T-helper 2 cell treated with Interferon-gamma antibody and Interleukin-4, amounts not matched to agents 5 μg/mL and 100 μg/mL, for 36 hours (primary cell): ENCODE measurements at regions not wholly inside any gene's neighbourhood (a gene's known extent, or its start where the extent isn't known, plus 50 kb on each side); places are given as distances from the start of the nearest gene placed in this dataset.
"Not testable (repeated sequence)": the region's sequence is repeated elsewhere in the genome, so short reads cannot be mapped to it uniquely, and the experiment has no call there.

ENCODE experiments used
- DNase-seq: peaks from one replicate; pipeline ENCODE4 v3.0.0; 2021; ENCODE audit warnings: low spot score
- H3K27ac Mint-ChIP-seq: one replicate; pipeline ENCODE4 v1.8.0; 2021; ENCODE audit warnings: mild to moderate bottlenecking, mixed read lengths
- H3K27me3 Mint-ChIP-seq: one replicate; pipeline ENCODE4 v1.8.0; 2021; ENCODE audit warnings: low read depth, mixed read lengths
- H3K36me3 Mint-ChIP-seq: one replicate; pipeline ENCODE4 v1.8.0; 2021; ENCODE audit warnings: low read depth, mixed read lengths
- H3K4me1 Mint-ChIP-seq: one replicate; pipeline ENCODE4 v1.8.0; 2021; ENCODE audit warnings: low read depth, mixed read lengths
- H3K4me3 Mint-ChIP-seq: one replicate; pipeline ENCODE4 v1.8.0; 2022; ENCODE audit warnings: mild to moderate bottlenecking, moderate library complexity, mixed read lengths
- H3K9me3 Mint-ChIP-seq: one replicate; pipeline ENCODE4 v1.8.0; 2021; ENCODE audit warnings: mixed read lengths

GRCh38 chr7:1348823-1349335 lies 110.4 kb downstream of the MICALL2 start:
- no peaks in the 10 kb centered on the region for H3K27me3 Mint-ChIP-seq
- DNase-seq, result no peak
- no peak overlapping the region for H3K27ac Mint-ChIP-seq
- no peaks in the 10 kb centered on the region for H3K4me1 Mint-ChIP-seq
- no peaks in the 10 kb centered on the region for H3K9me3 Mint-ChIP-seq
- H3K4me3 Mint-ChIP-seq, result no peak overlapping the region
- H3K36me3 Mint-ChIP-seq, result no peaks in the 10 kb centered on the region

GRCh38 chr7:1349351-1349761 lies 109.9 kb downstream of the MICALL2 start:
- no peaks in the 10 kb centered on the region for H3K27me3 Mint-ChIP-seq
- H3K4me3 Mint-ChIP-seq, result no peak overlapping the region
- no peaks in the 10 kb centered on the region for H3K36me3 Mint-ChIP-seq
- H3K9me3 Mint-ChIP-seq, result no peaks in the 10 kb centered on the region
- no peak overlapping the region for H3K27ac Mint-ChIP-seq
- no peaks in the 10 kb centered on the region for H3K4me1 Mint-ChIP-seq
- no peak for DNase-seq

- no peaks in the 10 kb centered on the region for H3K9me3 Mint-ChIP-seq
- H3K4me3 Mint-ChIP-seq, result no peak overlapping the region
- H3K4me1 Mint-ChIP-seq, result no peaks in the 10 kb centered on the region
- no peak overlapping the region for H3K27ac Mint-ChIP-seq
- H3K36me3 Mint-ChIP-seq, result no peaks in the 10 kb centered on the region
- H3K27me3 Mint-ChIP-seq, result no peaks in the 10 kb centered on the region
- DNase-seq, result no peak
Observed at GRCh38 chr7:1351881-1352625, 107.2 kb downstream of the MICALL2 start.

DNA sequence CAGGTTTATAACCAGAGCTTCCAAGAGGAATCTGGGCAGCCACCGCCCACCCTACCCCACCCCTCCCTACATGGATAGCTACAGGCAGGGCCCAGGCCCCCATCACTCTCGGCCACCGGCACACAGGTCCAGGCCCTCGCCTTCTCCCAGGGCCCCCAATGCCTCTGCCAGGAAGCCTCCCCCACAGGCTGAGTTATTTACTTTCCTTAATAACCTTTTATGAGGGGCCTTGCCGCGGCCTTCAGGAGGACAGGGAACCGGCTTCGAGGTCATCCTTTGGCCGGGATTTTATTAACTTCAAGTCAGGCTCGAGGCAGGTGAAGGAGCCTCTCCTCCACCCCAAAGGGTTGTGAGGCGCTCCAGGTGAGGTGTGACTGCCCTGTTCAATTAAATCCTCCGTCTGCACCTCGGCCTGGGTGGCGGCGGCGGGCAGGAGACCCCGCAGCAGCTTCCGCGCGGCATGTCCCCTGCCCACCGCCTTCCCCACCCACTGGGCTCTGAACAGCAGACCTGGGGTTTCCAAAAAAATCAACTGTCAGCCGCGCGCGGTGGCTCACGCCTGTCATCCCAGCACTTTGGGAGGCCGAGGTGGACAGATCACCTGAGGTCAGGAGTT lies 106.5 kb downstream of the MICALL2 start:
- no peak overlapping the region for H3K4me3 Mint-ChIP-seq
- H3K27ac Mint-ChIP-seq, result no peak overlapping the region
- no peaks in the 10 kb centered on the region for H3K36me3 Mint-ChIP-seq
- no peaks in the 10 kb centered on the region for H3K9me3 Mint-ChIP-seq
- DNase-seq, result no peak
- no peaks in the 10 kb centered on the region for H3K27me3 Mint-ChIP-seq
- no peaks in the 10 kb centered on the region for H3K4me1 Mint-ChIP-seq

DNA sequence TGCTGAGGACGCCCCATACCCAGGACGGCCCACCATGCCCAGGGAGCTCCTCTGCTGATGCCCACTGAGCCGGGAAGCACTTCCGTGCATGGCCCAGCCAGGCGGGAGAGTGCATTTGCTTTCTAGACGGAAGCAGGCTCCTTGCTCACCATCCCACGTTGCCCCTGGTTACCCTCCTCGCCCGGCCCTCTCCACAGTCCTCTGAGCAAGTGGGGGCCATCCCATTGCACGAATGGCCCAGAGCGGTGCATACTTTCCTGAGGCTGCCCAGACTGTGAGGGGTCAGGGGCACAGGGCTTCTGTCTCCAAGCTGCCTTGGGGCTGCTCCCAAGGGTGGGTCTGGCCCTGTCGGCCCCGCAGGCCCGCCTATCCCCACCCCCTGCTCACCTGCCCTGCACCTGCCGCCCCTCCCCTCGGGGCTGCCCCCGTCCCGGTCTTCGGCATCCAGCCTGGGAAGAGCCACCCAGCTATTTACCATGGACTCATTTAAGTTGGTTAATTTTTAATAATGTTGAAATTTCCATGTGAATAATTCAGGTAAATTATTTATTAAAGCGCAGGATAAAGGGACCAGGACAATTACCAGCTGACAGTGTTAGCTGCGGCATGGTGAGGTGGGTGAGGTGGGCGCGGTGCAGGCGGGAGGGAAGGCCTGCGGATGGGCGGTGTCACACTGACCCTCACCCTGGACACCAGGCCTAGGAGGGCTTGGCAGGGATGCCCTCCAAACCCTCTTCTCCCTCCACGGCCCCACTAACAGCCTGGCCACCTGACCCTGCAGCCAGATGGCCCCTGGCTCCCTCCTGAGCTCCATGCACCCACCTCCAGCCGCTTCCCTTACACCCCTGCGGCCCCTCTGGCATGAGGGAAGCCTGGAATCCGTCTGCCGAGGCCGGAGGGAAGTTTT lies 104.4 kb downstream of the MICALL2 start:
- no peaks in the 10 kb centered on the region for H3K36me3 Mint-ChIP-seq
- DNase-seq, result no peak
- H3K27me3 Mint-ChIP-seq, result no peaks in the 10 kb centered on the region
- no peaks in the 10 kb centered on the region for H3K4me1 Mint-ChIP-seq
- no peaks in the 10 kb centered on the region for H3K9me3 Mint-ChIP-seq
- no peak overlapping the region for H3K27ac Mint-ChIP-seq
- H3K4me3 Mint-ChIP-seq, result no peak overlapping the region

DNA sequence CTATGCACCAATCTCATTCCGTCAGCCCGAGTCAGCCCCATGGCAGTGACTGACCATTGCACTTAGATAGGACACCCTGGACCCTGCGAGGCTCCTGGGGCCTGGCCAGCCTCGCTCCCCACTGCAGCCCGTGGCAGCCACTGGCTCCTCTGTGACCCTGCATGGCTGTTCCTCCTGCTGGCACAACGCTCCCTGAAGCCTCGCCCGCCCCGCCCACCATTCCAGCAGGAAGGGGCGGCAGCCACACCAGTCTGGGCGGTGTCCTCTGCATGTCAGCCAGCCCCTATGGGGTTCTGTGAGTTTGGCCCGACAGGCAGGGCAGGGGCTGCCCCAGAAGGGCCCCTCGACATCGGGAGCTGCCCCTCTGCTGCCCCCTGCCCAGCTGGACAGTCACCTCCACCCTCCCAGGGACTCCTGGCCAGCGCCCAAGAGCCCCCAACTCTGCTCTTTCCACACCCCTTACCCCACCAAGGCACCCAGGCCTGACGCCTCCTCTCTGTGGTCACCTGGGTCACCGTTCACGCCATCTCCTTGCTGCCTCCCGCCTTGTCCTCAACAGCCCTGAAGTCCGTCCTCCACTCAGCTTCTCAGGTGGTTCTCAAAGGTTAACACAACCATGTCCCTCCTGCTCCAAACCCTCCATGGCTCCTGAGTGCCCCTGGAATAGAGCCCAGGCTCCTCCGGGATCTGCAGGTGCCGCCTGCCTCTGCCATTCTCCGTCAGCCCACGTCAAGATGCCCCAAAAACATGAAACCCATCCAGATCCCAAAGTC lies 103.5 kb downstream of the MICALL2 start:
- H3K9me3 Mint-ChIP-seq, result no peaks in the 10 kb centered on the region
- H3K27me3 Mint-ChIP-seq, result no peaks in the 10 kb centered on the region
- H3K4me3 Mint-ChIP-seq, result no peak overlapping the region
- no peaks in the 10 kb centered on the region for H3K4me1 Mint-ChIP-seq
- no peak overlapping the region for H3K27ac Mint-ChIP-seq
- H3K36me3 Mint-ChIP-seq, result no peaks in the 10 kb centered on the region
- no peak for DNase-seq

GRCh38 chr7:1356853-1357252 lies 102.4 kb downstream of the MICALL2 start:
- H3K4me1 Mint-ChIP-seq, H3K27me3 Mint-ChIP-seq, DNase-seq, H3K27ac Mint-ChIP-seq, H3K9me3 Mint-ChIP-seq, H3K4me3 Mint-ChIP-seq, H3K36me3 Mint-ChIP-seq: not testable (repeated sequence)

GRCh38 chr7:1357260-1357600 lies 102.0 kb downstream of the MICALL2 start:
- not testable (repeated sequence) for H3K27me3 Mint-ChIP-seq, H3K36me3 Mint-ChIP-seq, H3K4me3 Mint-ChIP-seq, H3K9me3 Mint-ChIP-seq, H3K27ac Mint-ChIP-seq, DNase-seq, H3K4me1 Mint-ChIP-seq

DNA sequence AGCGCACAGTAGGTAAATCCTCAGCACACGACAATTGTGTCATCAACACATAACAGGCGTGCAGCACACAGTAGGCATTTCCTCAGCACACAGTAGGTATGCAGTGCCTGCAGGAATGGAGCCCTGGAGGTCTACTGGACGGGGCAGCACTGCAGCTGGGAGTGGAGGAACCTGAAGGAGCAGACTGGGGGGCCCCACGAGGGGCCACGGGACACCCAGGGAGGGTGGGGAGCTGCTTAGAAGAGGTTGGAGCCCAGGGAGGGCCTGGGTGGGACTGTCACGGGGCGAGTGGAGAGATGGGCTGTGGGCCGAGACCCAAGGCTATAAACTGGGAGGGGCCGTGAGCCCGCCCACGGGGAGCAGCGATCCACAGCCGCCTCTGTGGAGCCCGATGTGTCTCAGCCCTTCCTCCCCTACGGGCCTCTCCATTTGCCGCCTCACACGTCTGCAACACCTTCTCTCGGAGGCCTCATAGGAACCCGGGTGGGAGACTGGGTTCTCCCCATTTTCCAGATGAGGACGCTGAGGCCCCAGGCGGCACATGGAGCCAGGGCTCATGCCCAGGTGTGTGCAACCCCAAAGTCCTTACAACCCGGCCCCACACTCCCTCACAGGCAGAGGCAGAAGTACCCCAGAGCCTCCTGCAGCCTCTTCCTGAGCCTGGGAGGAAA lies 101.5 kb downstream of the MICALL2 start:
- no peak for DNase-seq
- H3K9me3 Mint-ChIP-seq, result no peaks in the 10 kb centered on the region

DNA sequence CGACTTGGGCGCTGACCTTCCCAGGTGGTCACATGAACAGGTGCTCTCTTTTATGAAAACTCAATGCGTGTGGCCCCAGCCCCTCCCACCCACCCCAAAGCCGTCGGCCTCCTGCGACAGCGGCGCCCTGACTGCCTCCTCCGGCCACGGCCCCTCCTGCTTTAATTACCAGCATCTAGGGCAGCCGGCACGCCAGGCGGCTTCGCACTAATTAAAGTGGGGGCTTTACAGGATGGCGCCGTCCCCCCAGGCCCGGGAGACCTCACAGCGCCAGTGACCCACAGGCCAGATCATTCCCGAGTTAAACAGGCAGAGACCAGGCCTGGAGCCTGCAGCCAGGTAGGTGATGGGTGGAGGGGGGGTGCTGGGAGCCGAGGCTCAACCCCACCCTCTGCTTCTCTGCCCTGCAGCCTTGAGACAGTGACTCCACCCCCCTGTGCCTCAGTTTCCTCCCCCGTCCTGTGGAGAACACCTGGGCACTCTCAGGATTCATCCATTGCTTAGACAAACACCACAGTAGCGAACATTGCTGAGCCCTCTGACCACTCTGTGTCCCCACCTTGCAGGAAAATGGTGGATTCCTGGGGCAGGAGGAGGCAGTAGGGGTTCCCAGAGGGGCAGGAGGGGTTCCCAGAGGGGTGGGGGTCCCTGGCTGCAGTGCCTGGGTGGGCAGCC lies 100.8 kb downstream of the MICALL2 start:
- Mint-ChIP-seq H3K4me3 (no peak overlapping the region), H3K36me3 (no peaks in the 10 kb centered on the region), H3K27me3 (no peaks in the 10 kb centered on the region), H3K27ac (no peak overlapping the region), H3K9me3 (no peaks in the 10 kb centered on the region), H3K4me1 (no peaks in the 10 kb centered on the region)
- DNase-seq, result no peak

More for the DNA sequence above, 101.5 kb downstream of the MICALL2 start:
- H3K27me3 Mint-ChIP-seq, result no peaks in the 10 kb centered on the region
- H3K27ac Mint-ChIP-seq, result no peak overlapping the region
- H3K4me1 Mint-ChIP-seq, result no peaks in the 10 kb centered on the region
- H3K4me3 Mint-ChIP-seq, result no peak overlapping the region
- no peaks in the 10 kb centered on the region for H3K36me3 Mint-ChIP-seq

DNA sequence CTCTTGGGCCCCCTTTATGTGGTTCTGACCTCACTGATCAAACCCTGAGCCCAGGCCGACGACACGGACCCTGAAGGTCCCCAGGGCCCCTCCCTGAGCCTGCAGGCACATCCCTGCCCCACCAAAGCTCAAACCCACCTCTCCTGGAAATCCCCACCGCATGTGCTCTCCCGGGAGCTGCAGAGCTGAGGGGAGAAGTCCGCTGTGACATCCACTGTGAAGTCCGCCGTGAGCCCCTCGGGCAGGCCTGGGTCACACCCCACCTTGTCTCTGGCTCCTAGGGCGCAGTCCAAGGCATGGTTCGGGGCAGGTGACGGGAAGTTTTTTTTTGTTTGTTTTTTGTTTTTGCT lies 100.2 kb downstream of the MICALL2 start:
- Mint-ChIP-seq H3K36me3 (no peaks in the 10 kb centered on the region), H3K4me1 (no peaks in the 10 kb centered on the region), H3K9me3 (no peaks in the 10 kb centered on the region), H3K4me3 (no peak overlapping the region), H3K27me3 (no peaks in the 10 kb centered on the region), H3K27ac (no peak overlapping the region)
- no peak for DNase-seq

DNA sequence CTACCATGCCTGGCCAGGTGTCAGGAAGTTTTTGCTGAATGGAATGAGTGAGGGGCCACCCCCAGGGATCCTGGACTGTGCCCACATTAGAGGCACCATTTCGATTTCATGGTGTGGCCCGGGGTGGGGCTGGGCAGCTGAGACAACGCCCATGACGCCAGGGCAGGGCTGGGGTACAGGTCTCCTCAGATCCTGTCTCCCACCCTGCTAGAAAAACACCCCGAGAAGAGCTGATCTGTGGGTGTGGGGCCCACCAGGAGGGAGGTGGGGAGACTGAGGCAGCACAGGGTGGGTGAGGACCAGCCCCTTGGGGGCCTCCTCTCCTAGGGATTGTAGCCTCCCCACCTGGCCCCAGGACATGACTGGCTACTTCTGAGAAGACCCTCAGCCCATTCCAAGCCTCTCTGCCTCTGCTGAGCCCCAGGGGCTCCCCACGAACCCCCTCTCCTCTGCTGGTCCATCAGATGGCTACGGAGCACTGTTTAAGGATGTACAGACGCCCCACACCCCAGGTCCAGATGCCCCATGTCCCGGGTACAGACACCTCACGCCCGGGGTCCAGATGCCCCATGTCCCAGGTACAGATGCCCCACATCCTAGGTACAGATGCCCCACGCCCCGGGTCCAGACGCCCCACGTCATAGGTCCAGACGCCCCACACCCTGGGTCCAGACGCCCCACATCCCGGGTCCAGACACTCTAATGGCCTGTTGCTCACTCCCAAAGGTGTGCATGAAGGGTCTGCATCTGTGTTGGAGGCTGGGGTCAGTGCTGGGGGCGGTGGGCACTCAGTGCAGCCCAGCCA lies 99.4 kb downstream of the MICALL2 start:
- no peaks in the 10 kb centered on the region for H3K27me3 Mint-ChIP-seq
- no peaks in the 10 kb centered on the region for H3K4me1 Mint-ChIP-seq
- H3K9me3 Mint-ChIP-seq, result no peaks in the 10 kb centered on the region
- no peak overlapping the region for H3K4me3 Mint-ChIP-seq
- no peak for DNase-seq
- no peak overlapping the region for H3K27ac Mint-ChIP-seq
- H3K36me3 Mint-ChIP-seq, result no peaks in the 10 kb centered on the region
